Osteoblast (primary cell): ENCODE measurements at regions not wholly inside any gene's neighbourhood (a gene's known extent, or its start where the extent isn't known, plus 50 kb on each side); places are given as distances from the start of the nearest gene placed in this dataset.
"Not testable (repeated sequence)": the region's sequence is repeated elsewhere in the genome, so short reads cannot be mapped to it uniquely, and the experiment has no call there.

ENCODE experiments used
- DNase-seq: peaks from one replicate; pipeline ENCODE4 v3.0.0; 2011; ENCODE audit warnings: low spot score, mixed read lengths; ENCODE audit not compliant: insufficient read length; ENCODE audit errors: missing footprints
- H2AFZ ChIP-seq: 2 replicates; pipeline ENCODE4 v1.6.0; 2011; ENCODE audit warnings: mild to moderate bottlenecking, low read length
- H3K27ac ChIP-seq: 2 replicates; pipeline ENCODE4 v1.5.1; 2011; ENCODE audit warnings: mild to moderate bottlenecking, low read depth, low read length, moderate library complexity
- H3K27me3 ChIP-seq: 2 replicates; pipeline ENCODE4 v1.6.0; 2012; ENCODE audit warnings: mild to moderate bottlenecking, control low read depth, inconsistent platforms, low read length, moderate library complexity; ENCODE audit not compliant: insufficient read depth
- H3K36me3 ChIP-seq: 2 replicates; pipeline ENCODE4 v1.5.1; 2011; ENCODE audit warnings: mild to moderate bottlenecking, low read length, control low read depth, moderate library complexity; ENCODE audit not compliant: insufficient read depth
- H3K4me1 ChIP-seq: 2 replicates; pipeline ENCODE4 v1.5.1; 2011; ENCODE audit warnings: mild to moderate bottlenecking, low read length, control low read depth, moderate library complexity; ENCODE audit not compliant: insufficient read depth
- H3K4me2 ChIP-seq: 2 replicates; pipeline ENCODE4 v1.6.0; 2011; ENCODE audit warnings: mild to moderate bottlenecking, low read length; ENCODE audit not compliant: insufficient read depth
- H3K4me3 ChIP-seq: fragments of 200-600 bp; sonication (generic); 3 replicates; pipeline ENCODE4 v1.5.1; 2012; ENCODE audit warnings: mild to moderate bottlenecking, low read length, inconsistent platforms; ENCODE audit not compliant: insufficient read depth
- H3K79me2 ChIP-seq: 2 replicates; pipeline ENCODE4 v1.6.0; 2012; ENCODE audit warnings: mild to moderate bottlenecking, low read length, control low read depth, inconsistent platforms; ENCODE audit not compliant: insufficient read depth
- H3K9me3 ChIP-seq: 2 replicates; pipeline ENCODE4 v1.5.1; 2011; ENCODE audit warnings: low read depth, low read length, control low read depth
- H4K20me1 ChIP-seq: 2 replicates; pipeline ENCODE4 v1.6.0; 2012; ENCODE audit warnings: mild to moderate bottlenecking, low read length, control low read depth; ENCODE audit not compliant: insufficient read depth

DNA sequence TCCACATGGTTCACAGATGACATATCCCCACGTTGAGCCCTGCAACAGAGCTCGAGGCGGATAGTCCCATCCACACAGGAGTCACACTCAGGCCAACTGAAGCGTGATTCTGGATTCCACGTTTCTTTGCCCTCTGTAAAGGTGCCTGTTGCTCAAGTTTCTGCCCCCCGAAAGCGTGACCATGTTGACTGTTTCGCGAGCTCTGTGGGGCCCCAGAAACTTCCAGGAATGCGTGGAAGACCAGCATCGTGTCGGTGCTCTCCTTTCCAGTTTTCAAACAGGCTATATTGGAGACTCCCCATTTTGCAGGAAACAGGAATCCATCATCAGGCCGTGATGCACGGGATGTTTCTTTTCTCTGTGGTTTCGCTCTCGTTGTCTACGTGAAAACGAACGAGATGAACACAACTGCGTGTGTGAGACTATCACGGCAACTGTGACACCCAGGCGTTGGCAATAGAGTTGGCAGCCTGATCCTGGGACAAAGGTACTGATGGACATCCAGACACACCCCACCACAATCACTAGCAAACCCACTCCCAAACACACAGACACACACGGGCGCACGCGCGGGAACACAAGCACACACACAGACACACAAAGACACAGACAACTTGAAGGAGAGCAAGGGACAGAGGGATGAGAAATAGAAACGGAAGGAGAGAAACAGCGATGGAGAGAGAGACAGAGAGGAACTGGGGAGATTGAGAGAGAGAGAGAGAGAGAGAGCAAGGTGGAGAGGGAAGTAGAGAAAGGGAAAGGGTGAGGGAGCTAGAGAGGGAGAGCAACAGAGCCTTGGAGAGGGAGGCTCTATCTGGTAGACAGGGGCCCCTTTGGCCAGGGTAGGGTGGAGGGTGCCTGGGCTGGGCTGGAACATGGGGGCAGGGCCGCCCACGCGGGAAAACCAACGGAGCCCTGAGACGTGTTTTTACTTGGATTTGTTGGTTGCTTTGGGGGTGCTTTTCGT, 1609.3 kb downstream of the SPATA31A7 start:
- H2AFZ ChIP-seq = peak overlapping the region; percentile 47
- not testable (repeated sequence) for H3K36me3 ChIP-seq, H3K27ac ChIP-seq, H3K4me1 ChIP-seq, H3K79me2 ChIP-seq, H3K9me3 ChIP-seq, H4K20me1 ChIP-seq, DNase-seq
- peak overlapping the region; percentile 73 for H3K4me2 ChIP-seq
- H3K27me3 ChIP-seq = peaks cover 35% of the 10 kb centered on the region
- H3K4me3 ChIP-seq = peak overlapping the region; percentile 47

DNA sequence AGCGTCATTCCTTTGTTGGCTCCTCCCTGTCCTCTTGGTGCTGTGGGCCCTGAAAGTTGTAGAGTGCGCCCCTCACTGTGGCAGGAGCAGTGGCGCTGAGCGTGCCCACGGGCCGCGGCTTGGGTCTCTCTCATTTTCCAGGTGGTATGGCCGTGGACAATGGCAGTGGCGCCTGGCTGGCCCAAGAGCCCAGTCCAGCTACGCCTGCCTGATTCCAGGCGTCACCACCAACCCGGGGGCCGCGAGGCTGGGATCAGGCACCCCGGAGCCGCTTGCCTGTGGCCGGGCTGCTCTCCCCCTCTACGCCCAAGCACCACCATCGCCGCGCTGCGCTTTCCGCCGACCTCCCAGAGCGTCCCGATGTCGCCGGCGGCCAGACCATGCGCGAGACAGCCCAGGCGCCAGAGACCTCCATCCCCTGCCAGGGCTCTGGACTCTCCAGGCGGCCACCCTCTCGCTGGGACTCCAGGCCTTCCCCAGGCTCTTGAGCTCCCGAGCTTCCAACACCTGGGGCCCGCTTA, 1610.1 kb downstream of the SPATA31A7 start:
- not testable (repeated sequence) for H2AFZ ChIP-seq, DNase-seq, H3K27ac ChIP-seq, H3K4me3 ChIP-seq, H3K9me3 ChIP-seq, H3K36me3 ChIP-seq, H4K20me1 ChIP-seq, H3K4me1 ChIP-seq, H3K79me2 ChIP-seq
- Histone ChIP-seq H3K27me3 (peaks cover 39% of the 10 kb centered on the region), H3K4me2 (peak overlapping the region; percentile 73)

DNA sequence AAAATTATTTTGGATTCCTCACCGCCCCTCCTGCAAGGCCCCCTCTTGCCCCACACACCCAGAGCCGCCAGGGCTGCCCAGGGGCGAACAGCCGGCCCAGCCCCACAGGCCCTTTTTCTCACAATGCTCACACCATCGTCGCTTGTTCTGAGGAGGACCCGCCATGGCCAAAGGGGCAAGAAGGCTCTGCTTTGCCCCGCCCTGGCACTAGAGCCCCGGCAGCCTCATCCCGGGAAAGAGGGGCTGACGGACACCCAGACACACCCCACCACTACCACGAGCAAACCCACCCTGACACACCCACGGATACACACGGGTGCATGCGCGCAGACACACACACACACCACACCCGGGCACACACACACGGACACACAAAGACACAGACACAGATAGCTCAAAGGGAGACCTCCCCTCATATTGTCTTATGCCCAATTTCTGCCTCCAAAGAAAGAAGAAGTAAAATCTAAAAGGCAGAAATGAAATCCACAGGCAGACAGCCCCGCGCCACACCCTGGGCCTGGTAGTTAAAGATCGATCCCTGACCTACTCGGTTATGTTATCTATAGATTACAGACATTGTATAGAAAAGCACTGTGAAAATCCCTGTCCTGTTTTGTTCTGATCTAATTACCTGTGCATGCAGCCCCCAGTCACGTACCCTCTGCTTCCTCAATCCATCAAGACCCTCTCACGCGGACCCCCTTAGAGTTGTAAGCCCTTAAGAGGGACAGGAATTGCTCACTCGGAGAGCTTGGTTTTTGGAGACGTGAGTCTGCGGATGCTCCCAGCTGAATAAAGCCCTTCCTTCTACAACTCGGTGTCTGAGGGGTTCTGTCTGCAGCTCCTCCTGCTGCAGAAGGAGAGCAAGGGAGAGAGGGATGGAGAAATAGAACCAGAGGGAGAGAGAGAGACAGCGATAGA, 1610.9 kb downstream of the SPATA31A7 start:
- not testable (repeated sequence) for H3K4me1 ChIP-seq, H3K79me2 ChIP-seq, H2AFZ ChIP-seq, H3K9me3 ChIP-seq, H3K4me2 ChIP-seq, H3K36me3 ChIP-seq, H3K4me3 ChIP-seq, H3K27ac ChIP-seq, DNase-seq, H4K20me1 ChIP-seq
- peaks cover 39% of the 10 kb centered on the region for H3K27me3 ChIP-seq

DNA sequence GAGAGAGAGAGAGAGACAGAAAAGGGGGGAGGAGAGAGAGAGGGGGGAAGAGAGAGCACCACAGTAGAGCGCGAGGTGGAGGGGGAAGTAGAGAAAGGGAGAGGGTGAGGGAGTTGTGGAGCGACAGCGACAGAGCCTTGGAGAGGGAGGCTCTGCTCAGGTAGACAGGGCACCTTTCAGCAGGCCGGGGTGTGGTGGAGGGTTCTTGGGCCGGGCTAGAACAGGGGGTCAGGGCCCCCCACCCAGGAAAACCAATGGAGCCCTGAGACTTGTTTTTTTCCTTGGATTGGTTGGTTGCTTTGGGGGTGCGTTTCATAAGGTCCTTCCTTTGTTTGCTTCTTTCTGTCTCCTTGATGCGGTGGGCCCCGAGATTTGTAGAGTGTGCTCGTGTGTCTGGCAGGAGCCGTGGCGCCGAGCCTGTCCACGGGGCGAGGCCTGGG, 1611.6 kb downstream of the SPATA31A7 start:
- not testable (repeated sequence) for H3K36me3 ChIP-seq, DNase-seq, H2AFZ ChIP-seq, H3K4me1 ChIP-seq, H3K79me2 ChIP-seq, H4K20me1 ChIP-seq, H3K4me2 ChIP-seq, H3K27ac ChIP-seq, H3K4me3 ChIP-seq, H3K9me3 ChIP-seq
- peaks cover 39% of the 10 kb centered on the region for H3K27me3 ChIP-seq

DNA sequence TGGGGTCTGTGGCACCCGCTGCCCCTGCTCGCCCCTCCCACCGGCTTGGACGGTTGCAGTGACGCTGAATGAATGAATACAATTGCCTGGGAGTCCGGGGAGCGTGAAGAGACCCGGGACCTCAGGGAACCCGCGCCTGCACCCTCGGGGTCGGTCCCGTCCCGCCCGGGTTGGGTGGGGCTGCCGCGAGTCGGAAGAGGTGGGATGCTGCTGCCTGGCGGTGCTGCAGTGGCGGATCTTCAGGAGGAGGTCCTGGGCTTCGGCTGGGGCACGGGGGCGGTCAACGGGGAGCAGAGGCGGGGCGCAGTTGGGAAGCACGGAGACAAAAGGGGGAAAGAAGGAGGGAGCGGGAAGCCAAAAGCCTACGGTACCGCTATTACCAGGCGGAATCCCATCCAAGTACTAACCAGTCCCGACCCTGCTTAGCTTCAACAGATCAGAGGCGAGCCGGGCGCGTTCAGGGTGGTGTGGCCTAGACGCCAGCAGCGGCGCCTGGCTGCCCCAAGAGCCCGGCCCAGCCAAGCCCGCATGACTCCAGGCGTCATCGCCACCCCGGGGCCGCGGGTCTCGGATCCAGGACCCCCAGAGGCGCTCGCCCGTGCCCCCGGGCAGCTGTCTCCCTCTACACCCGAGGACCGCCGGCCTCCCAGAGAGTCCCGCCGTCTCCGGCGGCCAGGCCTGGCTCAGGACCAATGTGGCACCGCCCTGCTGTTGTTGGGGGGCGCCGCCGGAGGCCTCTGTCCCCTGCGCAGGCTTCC, 1612.3 kb downstream of the SPATA31A7 start:
- DNase-seq = peak; percentile 94
- not testable (repeated sequence) for H3K27ac ChIP-seq, H4K20me1 ChIP-seq, H3K36me3 ChIP-seq, H3K9me3 ChIP-seq, H3K4me1 ChIP-seq, H3K79me2 ChIP-seq
- Histone ChIP-seq H3K27me3 (peaks cover 39% of the 10 kb centered on the region), H3K4me2 (peak overlapping the region; percentile 80), H3K4me3 (peak overlapping the region; percentile 72), H2AFZ (peak overlapping the region; percentile 83)

DNA sequence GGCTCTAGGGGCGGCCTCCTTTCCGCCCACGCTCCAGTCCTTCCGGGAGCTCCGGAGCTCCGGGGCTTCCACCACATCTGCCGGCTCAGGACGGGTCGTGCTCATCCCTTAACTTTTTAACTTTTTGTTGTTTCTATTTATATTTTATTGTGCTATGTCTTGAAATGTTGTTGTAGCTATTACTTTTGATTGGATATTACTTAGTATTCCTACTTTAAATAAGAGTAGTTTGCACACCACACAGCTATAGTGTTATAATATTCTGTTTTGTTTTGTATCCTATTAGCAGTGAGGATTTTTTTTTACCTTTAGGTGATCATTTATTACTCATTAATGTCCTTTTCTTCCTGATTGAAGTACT, 1612.9 kb downstream of the SPATA31A7 start:
- H3K9me3 ChIP-seq, H3K36me3 ChIP-seq, H3K27ac ChIP-seq, H3K79me2 ChIP-seq, H3K4me1 ChIP-seq, DNase-seq, H4K20me1 ChIP-seq: not testable (repeated sequence)
- peak overlapping the region; percentile 83 for H2AFZ ChIP-seq
- peak overlapping the region; percentile 80 for H3K4me2 ChIP-seq
- H3K4me3 ChIP-seq = peak overlapping the region; percentile 72
- peaks cover 39% of the 10 kb centered on the region for H3K27me3 ChIP-seq

DNA sequence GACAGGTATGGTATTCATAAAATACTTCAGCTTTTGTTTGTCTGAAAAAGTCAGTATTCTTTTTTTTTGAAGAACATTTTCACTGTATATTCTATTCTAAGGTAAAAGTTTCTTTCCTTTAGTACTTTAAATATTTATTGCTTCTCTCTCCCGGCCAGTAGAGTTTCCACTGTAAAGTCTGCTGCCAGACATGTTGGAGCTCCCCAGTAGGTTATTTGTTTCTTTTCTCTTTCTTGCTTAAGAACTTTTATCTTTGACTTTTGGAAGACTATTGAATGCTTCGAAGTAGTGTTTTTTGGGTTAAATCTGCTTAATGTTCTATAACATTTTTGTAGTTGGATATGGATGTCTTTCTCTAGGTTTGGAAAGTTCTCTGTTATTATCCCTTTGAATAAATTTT, 1613.3 kb downstream of the SPATA31A7 start:
- not testable (repeated sequence) for H3K79me2 ChIP-seq, H3K27ac ChIP-seq, H3K9me3 ChIP-seq, H3K36me3 ChIP-seq, H3K4me3 ChIP-seq, H3K4me1 ChIP-seq, H2AFZ ChIP-seq, H4K20me1 ChIP-seq, H3K4me2 ChIP-seq, DNase-seq
- peaks cover 39% of the 10 kb centered on the region for H3K27me3 ChIP-seq

DNA sequence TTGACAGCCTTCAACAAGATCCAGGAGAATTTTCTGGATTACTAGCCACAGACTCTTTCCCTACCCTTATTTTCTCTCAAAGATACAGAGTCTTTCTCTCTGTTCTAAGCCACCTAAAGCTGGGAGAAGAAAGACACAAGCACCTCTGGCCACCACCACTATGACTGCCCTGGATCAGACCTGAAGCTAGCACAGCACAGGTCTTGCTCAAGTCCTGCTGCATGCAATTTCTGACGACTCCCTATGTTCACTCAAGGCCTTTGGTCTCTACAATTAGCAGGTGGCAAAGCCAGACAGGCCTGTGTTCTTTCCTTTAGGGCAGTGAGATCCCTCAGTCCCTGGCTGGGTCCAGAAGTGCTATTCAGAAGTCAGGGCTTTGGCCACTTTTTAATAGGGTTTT, 1614.5 kb downstream of the SPATA31A7 start:
- peaks cover 31% of the 10 kb centered on the region for H3K27me3 ChIP-seq
- not testable (repeated sequence) for H3K4me1 ChIP-seq, H3K36me3 ChIP-seq, H3K4me2 ChIP-seq, H3K4me3 ChIP-seq, H4K20me1 ChIP-seq, DNase-seq, H3K27ac ChIP-seq, H3K79me2 ChIP-seq, H3K9me3 ChIP-seq, H2AFZ ChIP-seq
